ENCODE measurements at regions not wholly inside any gene's neighbourhood (a gene's known extent, or its start where the extent isn't known, plus 50 kb on each side); places are given as distances from the start of the nearest gene placed in this dataset.

GRCh38 chr2:105951384-105951694 lies 206.6 kb downstream of the NCK2 start:
- intact Hi-C loops (cut with micrococcal nuclease), result no loop called here
- ATAC-seq (no peak), DNase-seq (no peak)

- peak; percentile 30 for ATAC-seq
- intact Hi-C loops (cut with micrococcal nuclease), result no loop called here
- DNase-seq, result no peak
These were observed 206.0 kb downstream of the NCK2 start for GRCh38 chr2:105950521-105951383.

- ATAC-seq (no peak), DNase-seq (no peak)
- intact Hi-C loops (cut with micrococcal nuclease), result no loop called here
These were observed 199.3 kb downstream of the NCK2 start for GRCh38 chr2:105943977-105944376.

Data from left ventricle myocardium superior (tissue), 1 donor.